ENCODE measurements at regions not wholly inside any gene's neighbourhood (a gene's known extent, or its start where the extent isn't known, plus 50 kb on each side); places are given as distances from the start of the nearest gene placed in this dataset.

DNA sequence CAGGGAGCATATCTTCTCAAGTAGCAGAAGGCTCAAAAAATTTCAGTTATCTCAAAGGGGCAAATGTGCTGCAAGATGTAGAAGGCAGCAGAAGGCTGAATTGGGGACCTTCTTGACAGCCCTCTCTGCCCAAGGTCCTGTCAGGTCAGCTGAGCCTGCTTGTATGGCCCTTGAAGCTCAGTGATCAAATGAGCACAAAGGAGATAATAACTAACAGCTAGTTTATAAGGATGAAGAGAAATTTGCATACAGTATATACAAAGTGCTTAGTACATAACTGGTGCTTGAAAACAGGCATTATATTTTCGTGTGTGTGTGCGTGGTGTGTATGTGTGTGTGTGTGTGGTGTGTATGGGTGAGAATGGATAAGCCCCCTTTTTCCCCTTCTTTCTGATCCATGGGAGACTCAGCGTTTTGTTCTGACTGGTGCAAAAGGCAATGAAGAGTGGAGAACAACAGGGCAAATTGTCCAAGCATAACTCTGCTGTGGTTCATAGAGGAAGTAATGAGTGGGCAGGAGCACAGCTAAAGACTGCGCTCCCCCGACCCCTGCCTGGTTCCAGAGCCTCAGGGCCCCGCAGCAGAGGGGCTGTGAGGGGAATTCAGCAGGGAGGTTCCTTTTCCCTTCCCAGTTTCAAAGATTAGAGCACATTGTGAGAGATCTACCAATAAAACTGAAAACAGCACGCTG lies 356.8 kb upstream of the NR2F2 start:
- H3K9me3 ChIP-seq: no peaks in the 10 kb centered on the region
- peaks cover 3% of the 10 kb centered on the region for H3K4me1 ChIP-seq
- 73% methylated on average over 7 of the region's 7 CpGs for WGBS
- no peak overlapping the region for H3K4me3 ChIP-seq
- TF ChIP-seq, protein P1, sequence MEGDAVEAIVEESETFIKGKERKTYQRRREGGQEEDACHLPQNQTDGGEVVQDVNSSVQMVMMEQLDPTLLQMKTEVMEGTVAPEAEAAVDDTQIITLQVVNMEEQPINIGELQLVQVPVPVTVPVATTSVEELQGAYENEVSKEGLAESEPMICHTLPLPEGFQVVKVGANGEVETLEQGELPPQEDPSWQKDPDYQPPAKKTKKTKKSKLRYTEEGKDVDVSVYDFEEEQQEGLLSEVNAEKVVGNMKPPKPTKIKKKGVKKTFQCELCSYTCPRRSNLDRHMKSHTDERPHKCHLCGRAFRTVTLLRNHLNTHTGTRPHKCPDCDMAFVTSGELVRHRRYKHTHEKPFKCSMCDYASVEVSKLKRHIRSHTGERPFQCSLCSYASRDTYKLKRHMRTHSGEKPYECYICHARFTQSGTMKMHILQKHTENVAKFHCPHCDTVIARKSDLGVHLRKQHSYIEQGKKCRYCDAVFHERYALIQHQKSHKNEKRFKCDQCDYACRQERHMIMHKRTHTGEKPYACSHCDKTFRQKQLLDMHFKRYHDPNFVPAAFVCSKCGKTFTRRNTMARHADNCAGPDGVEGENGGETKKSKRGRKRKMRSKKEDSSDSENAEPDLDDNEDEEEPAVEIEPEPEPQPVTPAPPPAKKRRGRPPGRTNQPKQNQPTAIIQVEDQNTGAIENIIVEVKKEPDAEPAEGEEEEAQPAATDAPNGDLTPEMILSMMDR (IDR thresholded peaks at IDR 0.05): no peak
- TF ChIP-seq EP300 (IDR thresholded peaks at IDR 0.05) (no peak), POLR2A (IDR thresholded peaks at IDR 0.05) (no peak), POLR2AphosphoS5 (IDR thresholded peaks at IDR 0.05) (no peak)
- no peaks in the 10 kb centered on the region for H3K27me3 ChIP-seq
- DNase-seq (ENCODE audit: low spot score in 2 of 2): no peak
- no peak overlapping the region for H3K27ac ChIP-seq
- no peaks in the 10 kb centered on the region for H3K36me3 ChIP-seq

DNA sequence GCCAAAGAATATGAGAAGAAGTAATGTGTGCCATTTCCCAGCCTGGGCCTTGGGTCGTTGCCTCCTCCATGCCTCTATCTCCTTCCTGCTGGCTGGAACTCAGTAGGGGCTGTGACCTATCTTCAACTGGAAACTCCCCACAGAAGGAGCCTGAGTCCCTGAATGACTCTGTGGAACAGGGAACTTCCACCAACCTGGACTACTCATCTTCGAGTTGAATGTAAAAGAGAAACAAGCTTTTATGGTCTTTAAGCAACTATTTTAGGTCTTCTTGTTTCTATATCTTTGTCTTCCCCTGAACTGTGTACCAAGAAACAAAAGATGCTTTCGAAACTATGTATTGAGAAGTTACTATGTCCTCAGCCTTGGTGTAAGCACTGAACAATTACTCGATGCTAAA lies 355.3 kb upstream of the NR2F2 start:
- Histone ChIP-seq H3K4me3 (no peak overlapping the region), H3K27me3 (no peaks in the 10 kb centered on the region), H3K27ac (no peak overlapping the region), H3K36me3 (no peaks in the 10 kb centered on the region), H3K9me3 (no peaks in the 10 kb centered on the region), H3K4me1 (peaks cover 3% of the 10 kb centered on the region)
- DNase-seq (ENCODE audit: low spot score in 2 of 2): no peak
- TF ChIP-seq, protein P1 (IDR thresholded peaks at IDR 0.05): no peak
- TF ChIP-seq EP300 (IDR thresholded peaks at IDR 0.05): no peak
- no peak for TF ChIP-seq POLR2AphosphoS5 (IDR thresholded peaks at IDR 0.05)
- TF ChIP-seq POLR2A (IDR thresholded peaks at IDR 0.05): no peak
- WGBS: 86% methylated on average over 4 of the region's 4 CpGs

DNA sequence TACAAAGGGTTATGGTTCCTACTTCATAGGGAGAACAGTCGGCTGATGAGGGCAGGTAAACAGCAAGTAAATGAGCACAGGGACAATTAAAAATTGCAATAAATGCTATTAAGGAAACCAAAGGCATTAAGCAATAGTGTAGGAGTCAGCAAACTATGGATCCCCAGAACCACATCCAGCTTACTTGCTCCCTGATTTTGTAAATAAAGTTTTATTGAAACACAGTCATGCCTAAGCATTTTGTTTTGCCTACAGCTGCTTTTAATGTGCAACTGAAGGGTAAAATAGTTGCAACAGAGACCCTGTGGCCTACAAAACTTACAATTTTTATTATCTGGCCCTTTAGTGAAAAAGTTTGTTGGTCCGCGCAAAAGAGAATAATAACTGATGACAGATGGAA lies 351.2 kb upstream of the NR2F2 start:
- DNase-seq (ENCODE audit: low spot score in 2 of 2): no peak
- 91% methylated on average over 3 of the region's 3 CpGs for WGBS
- Histone ChIP-seq H3K9me3 (no peaks in the 10 kb centered on the region), H3K4me3 (no peak overlapping the region), H3K27ac (no peak overlapping the region), H3K4me1 (no peaks in the 10 kb centered on the region), H3K36me3 (no peaks in the 10 kb centered on the region), H3K27me3 (no peaks in the 10 kb centered on the region)
- TF ChIP-seq POLR2A (IDR thresholded peaks at IDR 0.05) (no peak), EP300 (IDR thresholded peaks at IDR 0.05) (no peak)

DNA sequence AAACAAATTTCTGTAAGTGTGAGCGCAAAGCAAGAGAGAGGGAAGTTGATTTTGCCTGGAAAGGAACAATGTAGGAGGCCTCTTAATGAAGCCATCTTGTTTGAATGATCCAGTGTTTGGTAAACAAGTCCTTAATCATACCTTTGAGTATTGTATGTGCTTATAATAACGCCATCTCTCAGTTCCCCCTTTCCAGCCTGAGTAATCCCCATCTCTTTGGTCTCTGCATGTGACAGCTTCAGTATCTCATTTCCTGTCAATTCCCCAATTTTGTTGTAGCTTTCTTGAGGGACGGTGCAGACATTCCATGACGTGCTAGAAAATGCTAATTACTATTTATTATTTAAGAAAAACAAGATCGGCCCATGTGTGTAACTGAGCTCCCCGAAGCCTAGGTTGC lies 349.3 kb upstream of the NR2F2 start:
- H3K27me3 ChIP-seq: no peaks in the 10 kb centered on the region
- H3K9me3 ChIP-seq: no peaks in the 10 kb centered on the region
- WGBS: 91% methylated on average over 6 of the region's 6 CpGs
- no peak for TF ChIP-seq EP300 (IDR thresholded peaks at IDR 0.05)
- TF ChIP-seq, protein P1 (IDR thresholded peaks at IDR 0.05): no peak
- no peak for TF ChIP-seq POLR2A (IDR thresholded peaks at IDR 0.05)
- no peak for TF ChIP-seq POLR2AphosphoS5 (IDR thresholded peaks at IDR 0.05)
- no peaks in the 10 kb centered on the region for H3K4me1 ChIP-seq
- H3K4me3 ChIP-seq: no peak overlapping the region
- no peak for DNase-seq (ENCODE audit: low spot score in 2 of 2)
- H3K27ac ChIP-seq: no peak overlapping the region
- H3K36me3 ChIP-seq: no peaks in the 10 kb centered on the region

DNA sequence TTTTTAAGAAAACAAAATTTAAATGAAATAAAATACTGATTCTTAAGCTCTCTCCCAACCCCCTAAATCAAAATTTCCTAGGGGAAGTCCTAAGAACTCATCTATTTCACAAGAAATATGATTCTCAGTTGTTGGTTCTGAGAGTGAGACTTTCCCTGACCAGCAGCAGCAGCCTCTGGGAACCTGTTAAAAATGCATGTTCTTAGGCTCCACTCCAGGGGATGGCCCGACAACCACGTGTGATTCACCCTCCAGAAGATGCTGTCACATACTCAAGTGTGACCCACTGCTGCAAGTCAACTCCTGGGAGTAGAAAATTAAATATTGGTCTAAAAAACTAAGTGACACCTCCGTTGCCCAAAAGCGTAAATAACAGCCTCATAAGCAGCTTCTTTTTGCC lies 343.2 kb upstream of the NR2F2 start:
- H3K36me3 ChIP-seq: no peaks in the 10 kb centered on the region
- H3K27me3 ChIP-seq: no peaks in the 10 kb centered on the region
- DNase-seq (ENCODE audit: low spot score in 2 of 2): no peak
- 89% methylated on average over 4 of the region's 4 CpGs for WGBS
- no peaks in the 10 kb centered on the region for H3K9me3 ChIP-seq
- no peak overlapping the region for H3K4me3 ChIP-seq
- no peak for TF ChIP-seq POLR2AphosphoS5 (IDR thresholded peaks at IDR 0.05)
- H3K27ac ChIP-seq: no peak overlapping the region
- H3K4me1 ChIP-seq: no peaks in the 10 kb centered on the region

DNA sequence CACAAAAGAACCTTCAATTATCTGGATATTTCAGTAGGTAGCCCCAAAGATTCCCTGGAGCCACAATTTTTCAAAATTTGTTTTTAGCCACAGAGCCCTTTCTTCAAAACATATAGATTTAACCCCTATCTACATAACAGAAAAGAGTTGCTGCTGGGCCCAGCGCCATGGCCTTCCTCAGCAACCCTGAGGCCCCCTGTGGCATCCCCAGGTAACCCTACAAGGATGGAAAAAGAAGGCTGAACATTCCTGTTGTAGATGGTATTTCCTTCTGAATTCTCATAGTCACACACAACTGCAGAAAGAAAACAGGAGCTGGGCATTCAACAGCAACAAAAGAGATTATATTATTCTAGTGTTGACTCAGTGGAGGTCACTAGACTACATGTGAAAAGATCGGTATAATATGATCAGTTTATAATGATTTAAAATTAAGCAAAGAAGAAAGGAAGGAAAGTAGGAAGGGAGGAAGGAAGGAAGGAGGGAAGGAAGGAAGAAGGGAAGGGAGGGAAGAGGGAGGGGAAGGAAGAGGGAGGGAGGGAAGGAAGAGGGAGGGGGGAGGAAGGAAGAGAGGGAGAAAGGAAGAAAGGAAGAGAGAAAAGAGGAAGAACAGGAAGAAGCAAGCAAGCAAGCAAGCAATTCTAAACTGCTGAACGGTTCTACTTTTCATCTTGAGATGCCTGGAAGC lies 342.5 kb upstream of the NR2F2 start:
- TF ChIP-seq POLR2A (IDR thresholded peaks at IDR 0.05) (no peak), POLR2AphosphoS5 (IDR thresholded peaks at IDR 0.05) (no peak), EP300 (IDR thresholded peaks at IDR 0.05) (no peak)
- TF ChIP-seq, protein P1 (IDR thresholded peaks at IDR 0.05): no peak
- Histone ChIP-seq H3K27me3 (no peaks in the 10 kb centered on the region), H3K4me3 (no peak overlapping the region), H3K9me3 (no peaks in the 10 kb centered on the region), H3K4me1 (no peaks in the 10 kb centered on the region), H3K27ac (no peak overlapping the region), H3K36me3 (no peaks in the 10 kb centered on the region)
- no peak for DNase-seq (ENCODE audit: low spot score in 2 of 2)
- 66% methylated on average over 3 of the region's 3 CpGs for WGBS

Measured in suprapubic skin (tissue), 4 donors.